ENCODE measurements at regions not wholly inside any gene's neighbourhood (a gene's known extent, or its start where the extent isn't known, plus 50 kb on each side); places are given as distances from the start of the nearest gene placed in this dataset.

GRCh38 chr10:8245814-8246142 is 191.3 kb downstream of the GATA3 start:
- TF ChIP-seq ATF2 (IDR thresholded peaks at IDR 0.05; ENCODE audit: low read length) (no peak), SMC3 (IDR thresholded peaks at IDR 0.05; ENCODE audit: borderline replicate concordance, low read length) (no peak), BCL3 (IDR thresholded peaks at IDR 0.05; ENCODE audit: borderline replicate concordance, insufficient read depth, low read depth, low read length, poor library complexity, severe bottlenecking) (no peak), TAF1 (IDR thresholded peaks at IDR 0.05; ENCODE audit: borderline replicate concordance, low read depth, low read length) (no peak), CTCF (IDR thresholded peaks at IDR 0.05 in 2 of 3, conservative IDR thresholded peaks at IDR 0.05 in 1 of 3; ENCODE audit: control insufficient read depth in 2 of 3, extremely low read depth in 1 of 3, insufficient read depth in 1 of 3, low read depth in 3 of 3, low read length in 3 of 3) (no peak), SIX5 (IDR thresholded peaks at IDR 0.05; ENCODE audit: low read depth, low read length, severe bottlenecking) (no peak), CHD1 (IDR thresholded peaks at IDR 0.05; ENCODE audit: low read depth, low read length) (no peak), MAX (IDR thresholded peaks at IDR 0.05; ENCODE audit: low read depth, low read length) (no peak), MXI1 (IDR thresholded peaks at IDR 0.05; ENCODE audit: low read depth, low read length) (no peak), ETV6 (conservative IDR thresholded peaks at IDR 0.05 in 1 of 2, IDR thresholded peaks at IDR 0.05 in 1 of 2; ENCODE audit: borderline replicate concordance in 1 of 2, low read depth in 1 of 2) (no peak), BRCA1 (IDR thresholded peaks at IDR 0.05; ENCODE audit: low read depth, low read length) (no peak)
